ENCODE measurements at regions not wholly inside any gene's neighbourhood (a gene's known extent, or its start where the extent isn't known, plus 50 kb on each side); places are given as distances from the start of the nearest gene placed in this dataset.
"Not testable (repeated sequence)": the region's sequence is repeated elsewhere in the genome, so short reads cannot be mapped to it uniquely, and the experiment has no call there.

DNA sequence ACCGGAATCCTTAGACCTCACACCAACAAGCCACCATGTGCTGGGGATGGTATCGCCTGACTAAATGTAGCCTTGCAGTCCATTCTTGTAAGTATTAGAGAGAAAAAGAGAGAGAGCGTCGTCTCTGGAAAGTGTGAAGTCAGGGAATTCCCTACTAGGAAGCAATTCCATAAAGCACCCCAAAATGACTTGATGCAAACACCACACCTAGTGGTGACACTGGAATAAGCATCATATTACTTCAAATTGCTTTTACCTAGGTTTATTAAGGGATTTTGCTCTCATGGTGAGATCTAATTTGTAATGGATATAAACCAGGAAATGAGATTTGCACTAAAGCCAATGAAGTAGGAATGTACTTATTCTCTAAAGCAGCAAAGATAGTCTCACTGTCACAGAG is 111.4 kb upstream of the METTL9 start:
- peak in 1 of 2 donors; percentile 7 for DNase-seq

DNA sequence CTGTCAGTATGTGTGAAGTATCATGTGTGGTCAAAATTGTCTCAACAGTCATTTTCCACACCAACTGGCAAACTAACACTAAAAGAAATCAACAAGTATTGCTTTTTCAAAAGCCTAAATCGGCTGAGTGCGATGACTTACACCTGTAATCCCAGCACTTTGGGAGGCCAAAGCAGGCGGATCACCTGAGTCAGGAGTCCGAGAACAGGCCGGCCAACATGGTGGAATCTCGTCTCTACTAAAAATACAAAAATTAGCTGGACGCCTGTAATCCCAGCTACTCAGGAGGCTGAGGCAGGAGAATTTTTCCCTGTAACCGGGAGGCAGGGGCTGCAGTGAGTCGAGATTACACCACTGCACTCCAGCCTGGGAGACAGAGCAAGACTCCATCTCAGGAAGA is 100.3 kb upstream of the METTL9 start:
- not testable (repeated sequence) for DNase-seq

DNA sequence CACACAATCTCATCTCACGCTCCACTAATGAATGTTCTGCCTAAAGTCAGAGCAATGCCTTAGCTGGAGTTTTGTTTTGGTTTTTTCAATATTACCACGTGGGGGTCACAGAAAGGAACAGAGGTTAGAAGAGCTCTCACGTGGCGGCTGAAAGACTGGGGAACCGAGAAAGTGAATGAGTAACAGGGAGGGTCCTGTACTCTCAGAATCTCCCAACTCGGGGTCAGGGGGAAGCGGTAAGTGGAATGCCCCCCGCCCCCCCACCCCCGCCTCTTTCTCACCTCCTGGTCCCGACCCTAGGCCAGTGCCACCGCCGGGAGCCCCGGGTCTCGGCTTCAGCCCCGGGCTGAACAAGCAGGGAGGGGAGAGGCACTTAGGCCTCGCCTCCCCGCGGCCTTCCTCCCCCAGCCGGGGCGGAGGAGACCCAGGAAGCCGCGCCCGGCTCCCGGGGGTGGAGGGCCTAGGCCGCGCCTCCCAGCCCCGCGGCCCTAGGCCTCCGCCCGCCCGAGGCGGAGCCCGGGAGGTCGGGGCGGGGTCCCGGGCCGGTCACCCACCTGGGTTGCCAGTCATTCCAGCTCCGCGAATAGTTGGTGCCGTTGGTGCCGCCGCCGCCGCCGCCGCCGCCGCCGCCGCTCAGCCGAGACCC is 98.0 kb upstream of the METTL9 start:
- DNase-seq: peak; percentile 50 to 79

DNA sequence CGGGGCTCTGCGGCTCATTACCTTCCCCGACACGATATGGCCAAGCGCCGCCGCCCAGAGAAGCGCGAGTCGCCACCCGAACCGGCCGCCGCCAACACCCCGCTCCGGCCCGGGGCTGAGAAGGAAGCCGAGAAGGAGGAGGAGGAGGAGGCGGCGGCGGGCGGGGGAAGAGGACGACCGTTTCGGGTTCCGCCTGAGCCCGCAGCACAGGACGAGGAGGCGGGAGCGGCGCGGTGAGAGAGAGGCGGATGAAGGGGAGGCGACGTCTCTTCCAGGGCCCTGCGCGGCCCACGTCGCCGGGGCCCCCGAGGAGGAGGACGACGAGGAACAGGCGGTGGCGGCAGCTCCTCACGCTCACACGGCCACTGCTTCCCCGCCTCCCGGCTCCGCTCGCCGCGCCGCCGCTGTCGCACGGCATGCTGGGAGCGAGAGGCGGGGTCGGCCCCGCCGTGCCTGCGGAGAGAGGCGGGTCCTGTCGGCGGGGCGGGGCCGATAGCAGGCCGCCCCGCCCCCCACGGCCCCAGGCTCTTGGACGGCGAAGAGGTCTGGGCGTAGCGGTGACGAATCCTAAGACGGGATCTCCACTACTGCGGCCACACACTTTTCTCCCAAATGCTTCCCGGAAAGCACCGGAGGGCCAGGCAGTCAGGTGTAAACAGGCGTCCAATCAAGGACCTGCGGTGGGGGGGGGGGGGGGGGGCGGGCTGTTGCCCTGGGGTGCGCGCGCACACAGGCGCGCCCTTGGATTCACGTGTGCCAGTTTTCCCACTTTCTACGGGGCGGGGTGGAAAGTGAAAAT is 97.3 kb upstream of the METTL9 start:
- DNase-seq: peak; percentile 84 to 93

GRCh38 chr16:21503574-21503920 is 95.8 kb upstream of the METTL9 start:
- not testable (repeated sequence) for DNase-seq

GRCh38 chr16:21503941-21504832 is 95.2 kb upstream of the METTL9 start:
- not testable (repeated sequence) for DNase-seq

DNA sequence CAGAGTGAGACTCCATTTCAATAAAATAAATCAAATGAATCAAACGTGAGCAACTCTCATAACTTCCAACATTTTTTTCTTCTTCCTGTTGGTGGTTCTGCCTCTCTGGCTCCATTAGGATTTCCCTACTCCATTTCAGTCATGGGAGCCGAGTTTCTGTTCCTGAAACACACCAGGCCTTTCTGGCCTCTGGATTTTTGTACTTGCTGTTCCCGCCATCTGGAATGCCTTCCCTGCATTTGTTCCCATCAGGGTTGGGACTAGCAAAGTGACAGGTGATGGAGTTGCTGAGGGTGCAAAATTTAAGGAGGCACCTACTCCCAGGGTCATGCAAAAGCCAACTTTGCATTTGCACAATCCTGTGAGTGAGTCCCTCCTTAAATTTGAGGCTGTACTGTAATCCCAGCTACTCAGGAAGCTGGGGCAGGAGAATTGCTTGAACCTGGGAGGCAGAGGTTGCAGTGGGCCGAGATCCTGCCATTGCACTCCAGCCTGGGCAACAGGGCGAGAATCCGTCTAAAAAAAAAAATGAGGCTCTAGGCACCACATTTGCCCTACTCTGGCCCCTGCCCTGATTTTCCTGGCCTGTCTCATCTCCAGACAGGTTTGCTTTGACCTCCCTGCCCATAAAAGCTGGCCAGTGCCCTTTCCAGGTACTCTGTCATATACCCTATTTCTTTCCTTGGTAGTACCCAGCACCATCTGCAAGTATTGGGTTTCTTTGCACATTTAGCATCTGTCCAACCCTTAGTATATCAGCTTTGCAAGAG is 93.4 kb upstream of the METTL9 start:
- not testable (repeated sequence) for DNase-seq

DNA sequence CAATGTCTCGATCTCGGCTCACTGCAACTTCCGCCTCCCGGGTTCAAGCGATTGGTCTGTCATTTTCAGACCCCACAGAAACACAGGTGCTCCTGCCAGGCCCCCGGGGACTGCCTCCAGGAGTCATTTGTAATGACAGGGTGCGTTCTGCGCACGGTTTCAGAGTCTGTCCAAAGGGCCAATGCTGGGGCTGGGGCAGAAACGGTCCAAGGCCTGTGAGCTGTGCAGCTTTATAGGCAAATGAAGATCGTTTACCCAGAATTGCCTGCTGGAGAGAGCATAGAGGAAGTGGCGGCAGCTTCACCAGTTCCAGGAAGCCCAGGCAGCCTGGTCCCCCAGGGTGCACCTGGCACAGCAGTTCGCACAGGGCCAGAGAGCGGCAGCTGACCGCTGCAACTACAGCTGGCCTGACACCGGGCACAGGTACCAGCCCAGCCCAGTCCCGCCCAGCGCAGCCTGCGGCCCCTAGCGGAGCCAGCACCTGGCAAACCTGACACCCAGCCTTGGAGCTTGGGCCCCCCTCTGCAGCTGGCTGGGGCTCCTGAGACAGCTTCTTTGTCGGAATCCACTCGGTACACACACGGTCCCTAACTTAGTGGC is 92.4 kb upstream of the METTL9 start:
- DNase-seq: peak; percentile 70 to 73

DNA sequence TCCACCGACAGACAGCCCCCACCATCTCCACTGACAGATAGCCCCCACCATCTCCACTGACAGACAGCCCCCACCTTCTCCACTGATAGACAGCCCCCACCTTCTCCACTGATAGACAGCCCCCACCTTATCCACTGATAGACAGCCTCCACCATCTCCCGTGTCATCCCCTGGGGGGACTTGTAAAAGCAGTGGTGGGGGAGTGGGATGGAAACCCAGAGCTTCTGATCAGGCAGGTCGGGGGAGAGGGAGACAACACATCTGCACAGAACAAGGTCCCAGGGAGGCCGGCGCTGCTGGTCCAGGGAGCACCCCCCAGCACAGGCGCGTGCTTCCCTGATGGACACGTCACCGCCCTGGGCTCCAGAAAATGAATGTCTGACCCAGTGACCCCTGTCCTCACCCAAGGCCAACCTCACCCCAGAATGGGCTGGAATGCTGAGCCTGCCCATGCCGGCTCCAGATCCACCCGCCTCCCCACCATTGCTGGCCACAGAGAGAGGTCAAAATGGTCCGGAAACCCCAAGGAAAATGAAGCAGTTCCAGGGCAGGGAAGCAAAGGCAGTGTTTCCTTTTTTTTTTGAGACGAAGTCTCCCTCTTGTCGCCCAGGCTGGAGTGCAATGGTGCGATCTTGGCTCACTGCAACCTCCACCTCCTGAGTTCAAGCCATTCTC is 91.6 kb upstream of the METTL9 start:
- DNase-seq: not testable (repeated sequence)

DNA sequence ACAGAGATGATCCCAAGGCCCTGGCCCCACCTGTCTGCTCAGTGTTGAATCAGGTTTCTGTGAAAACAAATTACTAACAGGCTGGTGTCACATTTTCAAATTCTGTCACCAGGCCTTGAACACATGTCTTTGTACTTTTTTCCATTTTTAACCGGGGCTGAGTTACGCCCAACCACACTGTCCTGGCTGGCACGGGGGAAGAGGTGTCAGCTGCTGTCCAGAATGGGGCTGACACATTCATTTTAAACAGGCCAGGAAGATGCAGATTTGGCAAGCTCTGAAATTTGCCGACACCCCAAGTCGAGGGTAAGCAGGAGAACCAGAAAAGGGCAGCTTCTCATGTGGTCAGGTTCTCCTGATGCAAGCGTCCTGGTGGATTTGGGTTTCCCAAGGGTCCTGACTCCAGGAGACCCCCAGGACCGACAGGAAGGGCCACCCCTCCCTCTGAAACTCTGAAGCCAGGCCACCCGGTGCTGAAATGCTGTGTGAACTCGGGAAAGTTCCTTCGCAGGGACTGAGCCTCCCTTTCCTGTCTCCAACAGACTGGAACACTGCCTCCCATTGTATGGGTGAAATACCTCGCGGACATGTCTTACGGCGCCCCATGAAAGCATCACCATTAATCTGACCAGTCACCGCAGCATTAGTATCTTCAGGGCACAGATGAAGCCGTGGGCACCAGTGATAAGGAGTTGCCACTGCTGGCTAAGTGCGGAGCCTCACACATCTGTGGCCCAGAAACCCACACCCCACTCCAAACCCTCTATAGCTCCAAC is 90.5 kb upstream of the METTL9 start:
- not testable (repeated sequence) for DNase-seq

DNA sequence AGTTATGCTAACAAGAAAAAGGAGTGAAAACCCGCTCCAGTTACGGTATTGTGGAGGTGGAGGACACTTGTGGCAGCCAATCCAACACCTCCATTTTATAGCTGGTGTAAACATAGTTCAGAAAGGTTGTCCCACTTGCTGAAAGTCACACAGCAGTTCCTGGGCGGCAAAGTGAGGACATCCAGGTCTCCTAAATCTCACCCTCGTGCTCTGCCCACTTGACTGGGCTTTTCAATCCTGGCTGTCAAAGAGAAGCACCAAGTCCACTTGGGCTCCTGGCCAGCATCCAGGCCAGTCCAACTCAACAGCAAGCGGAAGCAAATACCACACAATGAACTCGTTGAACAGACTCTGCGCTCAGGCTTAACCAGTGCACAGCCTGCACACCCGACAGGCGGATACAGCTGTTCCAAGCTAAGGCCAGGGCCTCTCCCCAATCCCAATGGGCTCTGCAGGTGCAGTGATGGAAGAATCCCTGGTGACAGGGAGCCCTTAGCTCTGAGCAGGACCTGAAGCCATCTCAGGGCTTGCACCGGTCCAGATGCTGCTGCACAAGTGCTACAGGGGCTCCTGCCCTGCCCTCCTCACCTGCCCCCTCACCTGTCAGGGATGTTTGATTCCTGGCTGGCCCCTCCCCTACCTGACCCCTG is 89.8 kb upstream of the METTL9 start:
- not testable (repeated sequence) for DNase-seq

GRCh38 chr16:21510869-21511255 is 88.5 kb upstream of the METTL9 start:
- DNase-seq: not testable (repeated sequence)

DNA sequence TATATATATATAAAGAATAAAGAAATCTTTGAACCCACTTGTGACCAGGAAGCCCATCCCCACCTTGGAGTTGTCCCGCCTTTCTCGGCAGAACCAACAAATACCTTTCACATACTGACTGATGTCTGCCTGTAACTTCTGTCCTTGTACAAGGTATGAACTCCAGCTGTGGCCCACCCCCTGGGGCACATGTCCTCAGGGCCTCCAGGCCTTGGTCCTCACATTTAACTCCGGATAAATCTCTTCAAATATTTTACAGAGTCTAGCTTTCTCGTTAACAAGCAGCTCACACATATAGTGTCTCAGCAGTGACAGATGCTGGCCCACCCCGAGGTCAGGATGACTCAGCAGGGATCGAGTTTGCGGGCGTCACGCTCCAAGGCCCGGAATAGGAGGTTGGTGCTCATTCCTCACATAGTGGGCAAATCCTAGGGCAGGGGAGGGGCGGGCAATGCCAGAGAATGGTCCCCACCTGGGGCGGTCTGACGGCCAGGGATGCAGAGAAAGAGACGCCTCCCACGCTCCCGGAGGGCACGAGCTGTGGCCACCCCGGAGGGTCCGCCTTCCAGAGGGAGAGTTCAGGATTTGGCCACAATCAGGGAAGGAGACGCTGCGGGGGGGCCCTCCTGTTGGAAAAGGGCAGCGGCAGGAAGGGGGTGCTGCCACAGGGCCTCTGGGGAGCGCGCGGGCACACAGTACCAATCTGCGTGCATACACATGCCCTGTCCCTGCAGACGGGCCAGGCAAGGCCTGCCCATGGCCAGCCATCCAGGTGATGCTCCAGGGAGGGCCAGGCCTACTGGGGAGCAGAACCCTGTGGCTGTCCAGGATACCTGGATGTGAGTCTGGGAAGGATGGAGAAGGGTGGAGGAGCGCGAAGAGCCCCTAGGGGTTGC is 87.8 kb upstream of the METTL9 start:
- not testable (repeated sequence) for DNase-seq

DNA sequence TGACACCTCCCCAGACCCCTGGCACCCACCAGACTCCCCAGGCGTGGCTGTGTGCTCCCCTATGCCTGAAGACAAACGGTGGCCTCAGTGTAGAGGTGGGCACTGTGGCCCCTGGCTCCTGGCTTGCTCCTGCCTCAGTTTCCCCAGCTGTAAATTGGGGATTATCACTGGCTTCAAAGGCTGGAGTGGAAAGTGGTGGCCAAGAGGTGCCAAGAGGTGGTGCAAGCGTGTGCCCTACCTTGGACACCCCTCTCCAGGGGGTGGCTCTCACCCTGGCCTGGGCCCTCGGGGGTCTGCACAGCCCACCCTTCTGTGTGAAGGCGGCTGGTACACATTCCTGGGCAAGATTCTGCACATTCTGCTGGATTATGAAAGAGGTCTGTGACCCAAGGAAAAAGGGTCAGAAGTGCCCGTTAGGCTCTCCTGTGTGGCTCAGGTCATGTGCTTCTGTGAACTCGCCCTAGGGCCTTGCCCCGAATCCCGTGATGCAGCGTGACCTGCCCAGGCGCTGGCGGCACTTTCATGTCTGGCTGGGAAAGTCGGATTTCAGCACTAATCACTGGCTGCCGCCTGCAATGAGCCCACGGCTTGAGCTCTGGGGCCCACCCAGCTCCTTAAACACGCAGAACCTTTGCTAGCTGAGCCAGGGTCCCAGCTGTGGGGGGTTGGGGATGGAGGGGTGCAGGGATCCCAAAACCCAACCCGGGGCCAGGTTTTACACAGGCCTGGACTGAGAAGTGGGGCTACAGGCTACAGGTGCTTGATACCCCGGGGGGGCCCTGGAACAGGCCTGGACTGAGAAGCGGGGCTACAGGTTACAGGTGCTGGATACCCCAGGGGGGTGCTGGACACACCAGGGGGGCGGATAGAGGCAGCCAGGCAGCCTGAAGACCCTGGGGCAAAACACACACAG is 86.8 kb upstream of the METTL9 start:
- not testable (repeated sequence) for DNase-seq

DNA sequence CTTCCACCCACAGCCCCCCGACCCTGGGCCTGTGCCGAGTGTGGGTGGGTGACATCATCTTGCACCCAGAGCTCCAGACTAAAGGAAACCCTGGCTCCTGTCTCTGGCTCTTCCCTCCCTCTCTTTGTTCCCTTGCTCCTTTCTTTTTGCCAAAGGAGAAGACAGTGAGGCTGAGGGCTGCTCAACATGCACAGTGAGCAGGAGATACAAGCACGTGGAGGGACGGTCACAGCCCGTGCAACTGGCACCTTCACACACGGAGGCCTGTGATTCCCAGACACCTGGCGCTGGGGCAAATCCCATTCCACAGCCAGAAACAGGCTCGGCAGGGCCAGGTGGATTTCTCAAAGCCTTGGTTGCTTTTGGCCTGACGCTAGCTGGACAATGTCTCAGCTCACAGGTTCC is 86.0 kb upstream of the METTL9 start:
- not testable (repeated sequence) for DNase-seq

DNA sequence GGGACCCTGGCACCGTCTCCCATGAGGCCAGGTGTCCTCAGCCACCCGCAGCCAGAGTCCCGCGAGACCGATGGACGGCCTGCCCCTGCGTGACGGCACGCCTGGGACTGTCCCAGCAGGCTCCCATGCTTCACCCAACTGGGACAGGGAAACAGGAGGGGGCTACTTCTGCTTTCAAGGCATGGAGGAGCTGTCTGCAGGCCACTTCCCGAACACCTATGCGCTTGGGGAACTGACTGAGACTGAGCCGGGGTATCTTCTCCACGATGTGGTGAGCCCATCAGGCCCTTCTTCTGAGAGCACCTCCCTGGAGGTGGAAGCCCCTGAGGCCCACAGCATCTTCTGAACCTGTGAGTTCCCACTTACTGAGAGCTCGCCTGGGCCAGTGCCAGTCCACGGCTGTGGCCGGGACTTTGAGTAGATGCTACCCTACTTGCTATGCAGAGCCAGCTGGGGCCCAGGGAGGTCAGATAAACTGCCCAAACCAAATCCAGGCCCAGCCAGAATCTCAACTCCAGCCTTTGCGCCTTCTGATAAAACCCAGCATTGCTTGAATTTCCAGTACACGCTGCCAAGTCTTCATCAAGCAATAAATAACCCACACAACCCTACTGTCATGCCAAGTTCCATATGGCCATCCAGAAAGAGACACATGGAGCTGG is 85.4 kb upstream of the METTL9 start:
- not testable (repeated sequence) for DNase-seq

DNA sequence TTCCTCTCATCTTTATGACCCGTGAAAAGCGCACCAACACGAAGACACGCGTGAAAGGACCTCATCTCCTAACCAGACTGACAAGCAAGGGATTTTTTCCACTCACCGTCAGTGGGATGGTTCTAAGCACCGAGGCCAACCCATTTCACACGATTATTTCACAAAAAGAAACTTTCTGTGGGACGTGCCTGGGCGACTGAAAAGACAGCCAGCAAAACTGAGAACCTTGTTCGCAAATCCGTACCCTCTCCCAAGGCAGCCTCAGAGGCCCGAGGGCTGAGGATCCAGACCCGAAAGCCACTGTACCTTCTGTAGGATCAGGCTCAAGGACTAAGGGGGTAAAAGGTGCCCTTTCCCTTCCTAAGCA is 84.9 kb upstream of the METTL9 start:
- DNase-seq: not testable (repeated sequence)

GRCh38 chr16:21516705-21517040 is 82.7 kb upstream of the METTL9 start:
- not testable (repeated sequence) for DNase-seq
